ENCODE measurements at regions not wholly inside any gene's neighbourhood (a gene's known extent, or its start where the extent isn't known, plus 50 kb on each side); places are given as distances from the start of the nearest gene placed in this dataset.

DNA sequence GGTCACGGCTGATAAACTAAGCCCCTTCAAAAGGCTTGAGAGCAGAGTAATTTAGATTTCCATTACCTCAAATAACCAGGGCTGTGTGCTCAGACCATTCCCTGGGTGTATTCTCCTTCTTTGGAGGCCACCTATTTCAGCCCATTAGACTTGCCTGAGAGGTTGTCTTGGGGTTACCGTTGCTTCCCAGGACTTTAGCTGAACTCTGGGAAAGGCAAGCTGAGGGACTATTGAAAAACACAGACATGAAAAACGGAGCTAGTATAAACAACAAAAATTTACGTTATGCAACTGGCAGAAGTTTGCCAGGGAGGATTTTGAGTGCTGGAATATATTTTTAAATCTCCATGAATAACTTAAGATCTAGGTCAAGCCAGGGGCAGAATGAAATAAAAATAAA lies 561.0 kb upstream of the TNP1 start:
- H3K36me3 ChIP-seq (replicated peaks) = no peaks in the 10 kb centered on the region
- no peak for DNase-seq
- no peak for TF ChIP-seq CTCF (IDR thresholded peaks at IDR 0.05; ENCODE audit: low read depth, low read length, missing control alignments)
- H3K27ac ChIP-seq = no peak overlapping the region
- no peak overlapping the region for H3K4me3 ChIP-seq (ENCODE audit: low read depth, low read length)
- no peaks in the 10 kb centered on the region for H3K27me3 ChIP-seq (replicated peaks)
- in situ Hi-C loops (cut with HindIII; ENCODE audit: low pct_ligation_motif_present, low sequenced_read_pairs) = no loop called here

DNA sequence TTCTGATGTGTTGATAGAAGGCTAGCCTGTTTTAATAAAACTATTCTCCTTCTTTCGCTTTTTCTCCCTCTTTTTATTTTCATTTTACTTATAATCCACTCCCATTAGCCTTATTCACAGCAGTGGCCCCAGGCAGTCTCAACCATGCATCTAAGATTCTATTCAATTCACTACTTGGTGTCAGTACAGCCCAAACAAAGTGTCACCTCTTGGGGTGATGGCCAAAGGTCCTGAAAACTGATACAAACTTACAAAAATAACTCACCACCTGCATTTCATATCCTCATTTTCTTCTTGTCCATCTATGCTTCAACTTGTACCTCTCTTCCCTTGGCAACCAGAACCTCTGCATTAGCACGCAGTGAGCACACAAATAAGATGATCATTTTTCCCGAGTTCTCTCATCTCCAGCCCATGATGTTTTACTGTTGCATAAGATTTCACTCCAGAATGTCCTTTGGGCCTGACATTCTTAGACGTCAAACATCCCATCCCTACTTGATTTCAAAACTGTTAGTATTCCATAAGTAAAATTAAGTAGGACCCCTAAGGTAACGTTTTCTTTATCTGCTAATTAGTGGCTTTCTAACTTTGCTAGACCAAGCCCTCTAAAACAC lies 559.3 kb upstream of the TNP1 start:
- no peak for TF ChIP-seq CTCF (IDR thresholded peaks at IDR 0.05; ENCODE audit: low read depth, low read length, missing control alignments)

GRCh38 chr2:217418544-217418943 lies 558.7 kb upstream of the TNP1 start:
- in situ Hi-C loops (cut with HindIII; ENCODE audit: low pct_ligation_motif_present, low sequenced_read_pairs) = no loop called here

More for the DNA sequence above, 559.3 kb upstream of the TNP1 start:
- H3K27me3 ChIP-seq (replicated peaks) = no peaks in the 10 kb centered on the region
- in situ Hi-C loops (cut with HindIII; ENCODE audit: low pct_ligation_motif_present, low sequenced_read_pairs) = no loop called here
- no peak overlapping the region for H3K4me3 ChIP-seq (ENCODE audit: low read depth, low read length)
- no peak for DNase-seq
- H3K36me3 ChIP-seq (replicated peaks) = no peaks in the 10 kb centered on the region
- no peak overlapping the region for H3K27ac ChIP-seq

GRCh38 chr2:217418090-217418489 lies 558.2 kb upstream of the TNP1 start:
- no peak overlapping the region for H3K4me3 ChIP-seq (ENCODE audit: low read depth, low read length)
- TF ChIP-seq CTCF (IDR thresholded peaks at IDR 0.05; ENCODE audit: low read depth, low read length, missing control alignments) = no peak
- no peaks in the 10 kb centered on the region for H3K27me3 ChIP-seq (replicated peaks)
- no peak overlapping the region for H3K27ac ChIP-seq
- in situ Hi-C loops (cut with HindIII; ENCODE audit: low pct_ligation_motif_present, low sequenced_read_pairs) = no loop called here
- peak; percentile 40 for DNase-seq
- H3K36me3 ChIP-seq (replicated peaks) = no peaks in the 10 kb centered on the region

More at GRCh38 chr2:217418544-217418943, 558.7 kb upstream of the TNP1 start:
- H3K4me3 ChIP-seq (ENCODE audit: low read depth, low read length) = no peak overlapping the region
- no peaks in the 10 kb centered on the region for H3K36me3 ChIP-seq (replicated peaks)
- no peaks in the 10 kb centered on the region for H3K27me3 ChIP-seq (replicated peaks)
- H3K27ac ChIP-seq = no peak overlapping the region
- no peak for DNase-seq
- no peak for TF ChIP-seq CTCF (IDR thresholded peaks at IDR 0.05; ENCODE audit: low read depth, low read length, missing control alignments)

GRCh38 chr2:217417536-217417935 lies 557.7 kb upstream of the TNP1 start:
- no peaks in the 10 kb centered on the region for H3K27me3 ChIP-seq (replicated peaks)
- H3K27ac ChIP-seq = no peak overlapping the region
- in situ Hi-C loops (cut with HindIII; ENCODE audit: low pct_ligation_motif_present, low sequenced_read_pairs) = no loop called here
- TF ChIP-seq CTCF (IDR thresholded peaks at IDR 0.05; ENCODE audit: low read depth, low read length, missing control alignments) = no peak
- H3K36me3 ChIP-seq (replicated peaks) = no peaks in the 10 kb centered on the region
- H3K4me3 ChIP-seq (ENCODE audit: low read depth, low read length) = no peak overlapping the region
- no peak for DNase-seq

DNA sequence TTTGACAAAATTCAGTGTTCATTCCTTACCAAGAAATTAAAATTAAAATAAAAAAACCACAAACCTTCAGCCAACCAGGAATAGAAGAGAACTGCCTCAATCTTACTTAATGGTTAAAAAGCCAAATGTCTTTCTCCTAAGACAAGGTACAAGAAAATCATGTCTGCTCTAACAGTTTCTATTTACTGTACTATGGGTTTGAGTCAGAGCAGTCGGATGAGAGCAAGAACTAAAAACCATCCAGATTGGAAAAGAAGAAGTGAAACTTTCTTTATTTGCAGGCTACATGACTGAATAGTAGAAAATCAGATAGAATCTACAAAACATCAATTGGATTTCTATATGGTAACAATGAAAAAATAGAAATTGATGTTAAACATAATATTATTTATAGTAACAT lies 555.5 kb upstream of the TNP1 start:
- TF ChIP-seq CTCF (IDR thresholded peaks at IDR 0.05; ENCODE audit: low read depth, low read length, missing control alignments) = no peak
- Histone ChIP-seq H3K36me3 (replicated peaks) (no peaks in the 10 kb centered on the region), H3K4me3 (ENCODE audit: low read depth, low read length) (no peak overlapping the region), H3K27ac (no peak overlapping the region), H3K27me3 (replicated peaks) (no peaks in the 10 kb centered on the region)
- DNase-seq = no peak
- in situ Hi-C loops (cut with HindIII; ENCODE audit: low pct_ligation_motif_present, low sequenced_read_pairs) = no loop called here

Measured in brain microvascular endothelial cell (primary cell).